ENCODE measurements at regions not wholly inside any gene's neighbourhood (a gene's known extent, or its start where the extent isn't known, plus 50 kb on each side); places are given as distances from the start of the nearest gene placed in this dataset.

GRCh38 chr15:100723315-100723801 is 121.0 kb downstream of the ASB7 start:
- no peaks in the 10 kb centered on the region for H3K79me2 ChIP-seq (ENCODE audit: control insufficient read depth, insufficient read depth, low read length)
- H3K4me2 ChIP-seq (replicated peaks; ENCODE audit: low read depth, low read length, poor library complexity, severe bottlenecking) = no peak overlapping the region
- ChIA-PET POLR2A (no interaction called here), CTCF (no interaction called here)
- TF ChIP-seq EZH2 (IDR thresholded peaks at IDR 0.05; ENCODE audit: borderline replicate concordance, insufficient read depth, low read depth, low read length, poor library complexity, severe bottlenecking) = no peak
- H3K36me3 ChIP-seq (replicated peaks in 1 of 2; ENCODE audit: control extremely low read depth in 1 of 2, control insufficient read depth in 1 of 2, extremely low read depth in 1 of 2, insufficient read depth in 2 of 2, low read length in 1 of 2) = no peaks in the 10 kb centered on the region
- no peak overlapping the region for H3K27ac ChIP-seq (ENCODE audit: low read length in 2 of 2)
- 100% methylated on average over 2 of the region's 6 CpGs for WGBS (ENCODE audit: insufficient coverage)
- intact Hi-C loops (cut with micrococcal nuclease) = no loop called here
- H3K9me3 ChIP-seq (ENCODE audit: control extremely low read depth in 1 of 3, control insufficient read depth in 2 of 3, insufficient read depth in 1 of 3, low read length in 2 of 3) = no peaks in the 10 kb centered on the region
- DNase-seq (no peak), ATAC-seq (ENCODE audit: low read depth) (no peak)
- H3K4me3 ChIP-seq (ENCODE audit: control extremely low read depth in 1 of 5, extremely low read depth in 1 of 5, insufficient read depth in 1 of 5, low read depth in 2 of 5, low read length in 4 of 5) = no peak overlapping the region
- Mint-ChIP-seq H3K27ac (no peak overlapping the region), H3K9me3 (ENCODE audit: insufficient read depth) (no peaks in the 10 kb centered on the region), H3K27me3 (peaks cover 5% of the 10 kb centered on the region), H3K4me1 (no peaks in the 10 kb centered on the region), H3K4me3 (no peak overlapping the region)
- no peaks in the 10 kb centered on the region for H3K4me1 ChIP-seq (ENCODE audit: control insufficient read depth in 2 of 2, insufficient read depth in 2 of 2, low read length in 2 of 2)
- no peak overlapping the region for H2AFZ ChIP-seq (ENCODE audit: insufficient read depth, low read depth, low read length, poor library complexity, severe bottlenecking)
- H4K20me1 ChIP-seq (ENCODE audit: control insufficient read depth, insufficient read depth, low read length, poor library complexity, severe bottlenecking) = no peaks in the 10 kb centered on the region
- H3K27me3 ChIP-seq (replicated peaks in 1 of 4; ENCODE audit: control extremely low read depth in 1 of 4, control insufficient read depth in 3 of 4, insufficient read depth in 4 of 4, low read length in 3 of 4) = no peaks in the 10 kb centered on the region
- H3K9ac ChIP-seq (ENCODE audit: low read length) = no peak overlapping the region

- TF ChIP-seq EZH2 (IDR thresholded peaks at IDR 0.05; ENCODE audit: borderline replicate concordance, insufficient read depth, low read depth, low read length, poor library complexity, severe bottlenecking) (no peak), CTCF (IDR thresholded peaks at IDR 0.05) (no peak)
- no peaks in the 10 kb centered on the region for H3K4me1 ChIP-seq (ENCODE audit: control insufficient read depth in 2 of 2, insufficient read depth in 2 of 2, low read length in 2 of 2)
- no peak overlapping the region for H2AFZ ChIP-seq (ENCODE audit: insufficient read depth, low read depth, low read length, poor library complexity, severe bottlenecking)
- WGBS (ENCODE audit: insufficient coverage) = 90% methylated on average over 9 of the region's 10 CpGs
- H3K27ac ChIP-seq (ENCODE audit: low read length in 2 of 2) = no peak overlapping the region
- POLR2A ChIA-PET = no interaction called here
- no peaks in the 10 kb centered on the region for H3K9me3 Mint-ChIP-seq (ENCODE audit: insufficient read depth)
- no peak overlapping the region for H3K4me2 ChIP-seq (replicated peaks; ENCODE audit: low read depth, low read length, poor library complexity, severe bottlenecking)
- CTCF ChIA-PET = no interaction called here
- H3K27me3 Mint-ChIP-seq = peaks cover 8% of the 10 kb centered on the region
- DNase-seq (no peak), ATAC-seq (ENCODE audit: low read depth) (no peak)
- H4K20me1 ChIP-seq (ENCODE audit: control insufficient read depth, insufficient read depth, low read length, poor library complexity, severe bottlenecking) = no peaks in the 10 kb centered on the region
- no peaks in the 10 kb centered on the region for H3K9me3 ChIP-seq (ENCODE audit: control extremely low read depth in 1 of 3, control insufficient read depth in 2 of 3, insufficient read depth in 1 of 3, low read length in 2 of 3)
- no peaks in the 10 kb centered on the region for H3K27me3 ChIP-seq (replicated peaks in 1 of 4; ENCODE audit: control extremely low read depth in 1 of 4, control insufficient read depth in 3 of 4, insufficient read depth in 4 of 4, low read length in 3 of 4)
- H3K79me2 ChIP-seq (ENCODE audit: control insufficient read depth, insufficient read depth, low read length) = no peaks in the 10 kb centered on the region
- no peak overlapping the region for H3K4me3 Mint-ChIP-seq
- H3K4me3 ChIP-seq (ENCODE audit: control extremely low read depth in 1 of 5, extremely low read depth in 1 of 5, insufficient read depth in 1 of 5, low read depth in 2 of 5, low read length in 4 of 5) = no peak overlapping the region
- intact Hi-C loops (cut with micrococcal nuclease) = no loop called here
- no peak overlapping the region for H3K9ac ChIP-seq (ENCODE audit: low read length)
- H3K36me3 ChIP-seq (replicated peaks in 1 of 2; ENCODE audit: control extremely low read depth in 1 of 2, control insufficient read depth in 1 of 2, extremely low read depth in 1 of 2, insufficient read depth in 2 of 2, low read length in 1 of 2) = no peaks in the 10 kb centered on the region
- no peak overlapping the region for H3K27ac Mint-ChIP-seq
- H3K4me1 Mint-ChIP-seq = no peaks in the 10 kb centered on the region
These were observed 123.0 kb downstream of the ASB7 start for GRCh38 chr15:100725121-100726069.
